Activated T-helper 2 cell treated with anti-CD3 and anti-CD28 coated beads, Interferon-gamma antibody, Interleukin-2, Interleukin-4, amounts not matched to agents 10 μg/mL and 5 μg/mL and 100 μg/mL, durations not matched to agents 14 hours and 24 hours and 36 hours (primary cell): ENCODE measurements at regions not wholly inside any gene's neighbourhood (a gene's known extent, or its start where the extent isn't known, plus 50 kb on each side); places are given as distances from the start of the nearest gene placed in this dataset.
A peak's percentile ranks its signal among the peaks of the same experiment; 100 is the strongest.

Experiments
- DNase-seq: peaks from one replicate; pipeline ENCODE4 v3.0.0; 2021; ENCODE audit warnings: low spot score
- H3K27ac Mint-ChIP-seq: one replicate; pipeline ENCODE4 v1.8.0; 2021; ENCODE audit warnings: mixed read lengths
- H3K27me3 Mint-ChIP-seq: one replicate; pipeline ENCODE4 v1.8.0; 2021; ENCODE audit warnings: low read depth, mixed read lengths
- H3K36me3 Mint-ChIP-seq: one replicate; pipeline ENCODE4 v1.8.0; 2021; ENCODE audit warnings: low read depth, mixed read lengths
- H3K4me1 Mint-ChIP-seq: one replicate; pipeline ENCODE4 v1.8.0; 2021; ENCODE audit warnings: low read depth, mixed read lengths
- H3K4me3 Mint-ChIP-seq: one replicate; pipeline ENCODE4 v1.8.0; 2021; ENCODE audit warnings: low read depth, mild to moderate bottlenecking, moderate library complexity, mixed read lengths
- H3K9me3 Mint-ChIP-seq: one replicate; pipeline ENCODE4 v1.8.0; 2021; ENCODE audit warnings: mixed read lengths
- intact Hi-C: fragments of 100-400 bp; cut with micrococcal nuclease; formaldehyde crosslinking; loops from one replicate; pipeline ENCODE4 v1.15.1; 2023

DNA sequence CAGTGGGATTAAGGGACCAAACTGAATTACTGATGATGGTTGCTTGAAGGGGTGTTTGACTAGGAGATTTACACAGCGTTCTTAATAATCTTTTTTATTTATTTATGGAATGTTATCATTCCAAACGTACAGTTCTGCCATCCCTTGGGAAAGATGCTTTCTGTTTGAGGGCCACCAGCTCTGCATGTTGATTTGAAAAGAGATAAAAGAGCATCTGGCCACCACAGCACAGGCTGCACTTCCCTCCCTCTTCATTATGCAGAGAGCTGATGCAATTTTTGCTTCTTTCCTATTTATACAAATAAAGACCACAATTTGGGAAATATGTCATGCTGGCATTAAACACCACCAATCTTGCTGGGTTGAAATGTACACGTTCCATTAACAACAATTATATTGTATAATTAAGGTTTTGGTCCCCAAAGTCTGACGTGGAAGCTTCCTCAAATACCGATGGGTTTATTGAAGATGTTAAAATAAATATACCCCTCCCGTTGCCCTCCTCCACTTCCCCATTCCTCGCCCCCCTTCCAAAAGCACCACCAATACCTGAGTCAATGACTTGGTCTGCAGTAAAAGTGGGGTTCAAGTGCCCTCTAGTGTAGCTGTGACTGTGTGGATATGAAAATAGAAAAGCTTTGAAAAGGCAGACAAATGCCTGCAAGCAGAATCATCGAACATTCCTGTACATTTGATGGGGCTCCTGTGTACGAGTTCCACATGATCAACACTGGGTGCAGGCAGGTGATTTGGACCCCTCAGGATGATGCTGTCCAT lies 211.9 kb downstream of the HRH4 start:
- no peak overlapping the region for H3K4me3 Mint-ChIP-seq

DNA sequence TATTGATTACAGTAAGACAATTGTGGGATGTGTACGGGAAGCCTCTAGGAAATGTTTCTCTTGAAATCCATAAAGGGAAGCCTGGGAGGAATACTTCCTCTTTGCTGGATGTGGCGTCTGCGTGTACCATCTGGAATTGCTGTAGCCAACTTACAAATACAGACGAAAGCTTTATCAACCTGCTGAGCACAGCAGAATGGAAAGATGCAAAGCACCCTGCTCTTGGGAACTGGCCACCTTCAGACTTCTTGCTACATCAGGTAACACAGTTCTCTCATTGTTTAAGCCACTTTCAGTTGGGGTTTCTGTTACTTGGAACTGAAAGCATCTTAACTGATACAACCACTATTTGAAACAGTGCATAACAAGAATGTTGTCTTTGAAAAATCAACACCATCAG lies 213.8 kb downstream of the HRH4 start:
- H3K4me3 Mint-ChIP-seq, result no peak overlapping the region
- DNase-seq, result no peak
- no peaks in the 10 kb centered on the region for H3K9me3 Mint-ChIP-seq
- peak overlapping the region; percentile 78 for H3K27ac Mint-ChIP-seq
- H3K4me1 Mint-ChIP-seq, result peaks cover 30% of the 10 kb centered on the region
- H3K36me3 Mint-ChIP-seq, result peaks cover 3% of the 10 kb centered on the region
- intact Hi-C loops, result loop anchor here (1.0 to 10.0 kb wide), 6 partner anchors 13 to 1543 kb away; partner anchors contain the start of gene HRH4
- H3K27me3 Mint-ChIP-seq, result no peaks in the 10 kb centered on the region

More for the DNA sequence above, 211.9 kb downstream of the HRH4 start:
- Mint-ChIP-seq H3K36me3 (peaks cover 3% of the 10 kb centered on the region), H3K4me1 (peaks cover 25% of the 10 kb centered on the region), H3K9me3 (no peaks in the 10 kb centered on the region), H3K27ac (no peak overlapping the region), H3K27me3 (no peaks in the 10 kb centered on the region)
- intact Hi-C loops, result loop anchor here (1.0 to 10.0 kb wide), 4 partner anchors 11 to 1545 kb away; partner anchors contain the start of gene HRH4
- no peak for DNase-seq

DNA sequence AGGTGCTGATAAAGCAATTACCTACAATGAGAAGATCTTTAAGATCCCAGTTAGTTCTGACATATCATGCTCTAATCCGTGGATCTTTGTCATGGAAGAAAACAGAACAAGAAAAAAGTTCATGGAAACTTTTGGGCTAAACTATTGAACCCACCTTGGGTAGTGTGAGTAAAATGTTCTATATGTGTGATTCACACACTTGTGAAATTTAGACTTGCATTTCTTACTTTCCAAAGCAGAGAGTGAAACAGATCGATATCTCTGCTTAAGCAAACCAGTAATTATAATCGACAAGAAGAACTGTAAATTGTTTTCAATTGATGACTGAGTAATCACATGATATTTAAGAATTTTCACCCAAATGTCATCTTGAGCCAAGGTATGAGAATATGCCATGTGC lies 214.2 kb downstream of the HRH4 start:
- intact Hi-C loops, result loop anchor here (1.0 to 10.0 kb wide), 6 partner anchors 14 to 1543 kb away; partner anchors contain the start of gene HRH4
- DNase-seq, result no peak
- H3K4me3 Mint-ChIP-seq, result no peak overlapping the region
- H3K27ac Mint-ChIP-seq, result peak overlapping the region; percentile 78
- peaks cover 30% of the 10 kb centered on the region for H3K4me1 Mint-ChIP-seq
- peaks cover 3% of the 10 kb centered on the region for H3K36me3 Mint-ChIP-seq
- no peaks in the 10 kb centered on the region for H3K27me3 Mint-ChIP-seq
- H3K9me3 Mint-ChIP-seq, result no peaks in the 10 kb centered on the region

GRCh38 chr18:24677011-24677410 lies 216.6 kb downstream of the HRH4 start:
- Mint-ChIP-seq H3K9me3 (peaks cover 12% of the 10 kb centered on the region), H3K27ac (no peak overlapping the region), H3K27me3 (no peaks in the 10 kb centered on the region), H3K36me3 (peaks cover 3% of the 10 kb centered on the region), H3K4me3 (no peak overlapping the region), H3K4me1 (peaks cover 29% of the 10 kb centered on the region)
- intact Hi-C loops, result loop anchor here (10.0 kb wide), 2 partner anchors 72 to 212 kb away; partner anchors contain the start of gene HRH4
- no peak for DNase-seq

DNA sequence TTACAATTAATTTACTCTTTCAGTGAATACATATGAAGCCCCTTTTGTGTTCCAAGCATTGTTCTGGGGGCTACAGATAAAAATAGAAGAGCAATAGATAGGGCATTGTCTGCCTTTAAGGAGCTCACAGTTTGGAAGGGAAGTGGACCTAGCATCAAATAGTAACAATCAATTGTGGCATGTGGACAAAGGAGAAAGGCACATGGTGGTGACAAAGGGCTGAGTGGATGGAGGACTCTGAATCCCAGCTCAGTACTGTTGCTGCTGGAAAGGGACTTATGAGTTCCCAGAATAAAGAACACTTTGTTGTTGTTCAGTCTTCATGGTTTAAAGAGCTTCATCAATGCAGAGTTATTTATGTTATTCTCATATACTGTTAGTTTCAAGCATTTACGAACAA lies 217.7 kb downstream of the HRH4 start:
- no peak overlapping the region for H3K4me3 Mint-ChIP-seq
- H3K27me3 Mint-ChIP-seq, result no peaks in the 10 kb centered on the region
- H3K36me3 Mint-ChIP-seq, result peaks cover 3% of the 10 kb centered on the region
- peaks cover 25% of the 10 kb centered on the region for H3K4me1 Mint-ChIP-seq
- H3K9me3 Mint-ChIP-seq, result peaks cover 16% of the 10 kb centered on the region
- intact Hi-C loops, result loop anchor here (10.0 kb wide), 2 partner anchors 73 to 213 kb away; partner anchors contain the start of gene HRH4
- H3K27ac Mint-ChIP-seq, result no peak overlapping the region
- no peak for DNase-seq

GRCh38 chr18:24678626-24679025 lies 218.2 kb downstream of the HRH4 start:
- H3K27me3 Mint-ChIP-seq, result no peaks in the 10 kb centered on the region
- H3K4me3 Mint-ChIP-seq, result no peak overlapping the region
- H3K27ac Mint-ChIP-seq, result no peak overlapping the region
- DNase-seq, result no peak
- H3K4me1 Mint-ChIP-seq, result peaks cover 23% of the 10 kb centered on the region
- peaks cover 6% of the 10 kb centered on the region for H3K36me3 Mint-ChIP-seq
- intact Hi-C loops, result loop anchor here (10.0 kb wide), 2 partner anchors 74 to 214 kb away; partner anchors contain the start of gene HRH4
- H3K9me3 Mint-ChIP-seq, result peaks cover 21% of the 10 kb centered on the region

GRCh38 chr18:24679062-24679461 lies 218.6 kb downstream of the HRH4 start:
- no peak overlapping the region for H3K27ac Mint-ChIP-seq
- intact Hi-C loops, result loop anchor here (10.0 kb wide), 2 partner anchors 74 to 214 kb away; partner anchors contain the start of gene HRH4

DNA sequence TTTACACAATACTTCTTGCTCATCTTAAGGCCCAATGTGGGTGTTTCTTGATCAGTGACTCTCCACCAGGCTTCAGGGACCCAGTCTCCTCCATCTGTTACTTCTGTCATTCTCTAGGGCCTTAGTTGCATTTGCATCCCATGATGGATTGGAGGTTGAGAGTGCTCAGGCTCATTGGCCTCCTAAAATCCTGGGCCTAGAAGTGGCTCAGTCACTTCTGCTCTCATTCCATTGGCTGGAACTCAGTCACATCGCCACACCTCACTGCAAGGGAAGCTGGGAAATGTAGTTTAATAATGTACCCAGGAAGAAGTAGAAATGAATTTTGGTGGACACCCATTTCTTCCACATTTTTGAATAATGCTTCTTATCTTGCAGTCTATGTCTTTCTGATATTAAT lies 223.5 kb downstream of the HRH4 start:
- H3K27me3 Mint-ChIP-seq, result no peaks in the 10 kb centered on the region
- H3K4me1 Mint-ChIP-seq, result peaks cover 10% of the 10 kb centered on the region
- intact Hi-C loops, result loop anchor here (1.0 kb wide), 1 partner anchor 12 kb away; no protein-coding TSS in a partner anchor
- DNase-seq, result no peak
- H3K27ac Mint-ChIP-seq, result no peak overlapping the region
- no peak overlapping the region for H3K4me3 Mint-ChIP-seq
- H3K9me3 Mint-ChIP-seq, result peaks cover 33% of the 10 kb centered on the region
- H3K36me3 Mint-ChIP-seq, result peaks cover 3% of the 10 kb centered on the region

More at GRCh38 chr18:24679062-24679461, 218.6 kb downstream of the HRH4 start:
- H3K4me3 Mint-ChIP-seq, result no peak overlapping the region
- peaks cover 23% of the 10 kb centered on the region for H3K4me1 Mint-ChIP-seq
- peaks cover 6% of the 10 kb centered on the region for H3K36me3 Mint-ChIP-seq
- no peak for DNase-seq
- H3K9me3 Mint-ChIP-seq, result peaks cover 25% of the 10 kb centered on the region
- no peaks in the 10 kb centered on the region for H3K27me3 Mint-ChIP-seq

- no peak overlapping the region for H3K4me3 Mint-ChIP-seq
- DNase-seq, result no peak
- intact Hi-C loops, result no loop called here
- H3K4me1 Mint-ChIP-seq, result peaks cover 7% of the 10 kb centered on the region
- H3K27ac Mint-ChIP-seq, result no peak overlapping the region
- H3K27me3 Mint-ChIP-seq, result no peaks in the 10 kb centered on the region
- peaks cover 31% of the 10 kb centered on the region for H3K9me3 Mint-ChIP-seq
- H3K36me3 Mint-ChIP-seq, result peaks cover 3% of the 10 kb centered on the region
These were observed 225.0 kb downstream of the HRH4 start for GRCh38 chr18:24685254-24685959.

- Mint-ChIP-seq H3K4me3 (no peak overlapping the region), H3K27ac (no peak overlapping the region), H3K9me3 (peaks cover 18% of the 10 kb centered on the region), H3K4me1 (no peaks in the 10 kb centered on the region), H3K27me3 (peaks cover 6% of the 10 kb centered on the region), H3K36me3 (no peaks in the 10 kb centered on the region)
- intact Hi-C loops, result no loop called here
- DNase-seq, result no peak
These were observed 234.7 kb downstream of the HRH4 start for GRCh38 chr18:24695168-24695567.

DNA sequence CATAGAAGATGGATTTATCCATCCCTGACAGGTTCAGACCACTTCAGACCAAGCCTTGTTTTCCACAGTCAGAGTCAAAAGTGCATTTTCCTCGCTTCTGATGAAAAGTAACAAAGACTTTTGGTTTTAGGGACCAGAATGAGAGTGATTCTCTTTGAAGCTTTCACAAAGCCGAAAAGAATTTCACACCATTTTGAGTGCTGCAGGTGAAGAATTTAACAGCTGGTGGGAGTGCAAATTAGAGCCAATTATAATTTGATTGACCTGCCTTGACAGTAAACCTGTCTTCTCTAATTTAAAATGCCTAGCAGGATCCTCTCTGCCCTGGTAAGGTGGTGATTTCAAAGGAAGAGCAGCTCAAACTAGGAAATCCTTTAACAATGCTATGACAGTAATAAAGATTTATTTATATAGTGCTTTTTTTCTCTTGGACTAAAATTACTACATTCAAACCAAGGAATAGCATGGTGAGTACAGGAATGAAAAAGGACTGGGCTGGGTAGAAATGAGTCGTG lies 241.6 kb downstream of the HRH4 start:
- Mint-ChIP-seq H3K36me3 (no peaks in the 10 kb centered on the region), H3K4me1 (no peaks in the 10 kb centered on the region), H3K9me3 (peaks cover 9% of the 10 kb centered on the region), H3K27ac (no peak overlapping the region), H3K4me3 (no peak overlapping the region), H3K27me3 (peaks cover 12% of the 10 kb centered on the region)
- intact Hi-C loops, result no loop called here
- DNase-seq, result no peak

- peaks cover 9% of the 10 kb centered on the region for H3K9me3 Mint-ChIP-seq
- H3K27me3 Mint-ChIP-seq, result peaks cover 10% of the 10 kb centered on the region
- H3K27ac Mint-ChIP-seq, result no peak overlapping the region
- no peaks in the 10 kb centered on the region for H3K4me1 Mint-ChIP-seq
- intact Hi-C loops, result no loop called here
- no peak for DNase-seq
- H3K4me3 Mint-ChIP-seq, result no peak overlapping the region
- no peaks in the 10 kb centered on the region for H3K36me3 Mint-ChIP-seq
These were observed 242.9 kb downstream of the HRH4 start for GRCh38 chr18:24703316-24703715.
